HepG2 (cell line): ENCODE measurements at regions not wholly inside any gene's neighbourhood (a gene's known extent, or its start where the extent isn't known, plus 50 kb on each side); places are given as distances from the start of the nearest gene placed in this dataset.

Source experiments
- KLF15 ChIP-seq: sonication (generic); formaldehyde crosslinking; IDR thresholded peaks from 2 replicates; pipeline ENCODE4 v1.8.1; 2023; ENCODE audit warnings: borderline replicate concordance, mild to moderate bottlenecking, inconsistent platforms, missing genetic modification reagents, mixed read lengths
- NPAS2 ChIP-seq: sonication (generic); formaldehyde crosslinking; IDR thresholded peaks from 2 replicates; pipeline ENCODE4 v1.8.0; 2022; ENCODE audit warnings: mild to moderate bottlenecking, missing genetic modification reagents, borderline replicate concordance
- NR2F1 ChIP-seq, 2 experiments: fragments of 450-650 bp in 1 of 2; formaldehyde crosslinking in 1 of 2; IDR thresholded peaks; 2 replicates each; pipeline versions ENCODE4 v1.5.0 to v1.6.1; 2016 to 2020; ENCODE audit warnings: mild to moderate bottlenecking in 1 of 2, missing compliant biosample characterization in 1 of 2, missing genetic modification reagents in 1 of 2, moderate library complexity in 1 of 2
- SYNCRIP ChIP-seq: fragments of 200-400 bp; formaldehyde crosslinking; IDR thresholded peaks from 2 replicates; pipeline ENCODE4 v1.6.1; 2018; ENCODE audit warnings: mild to moderate bottlenecking, low read depth, low read length; ENCODE audit not compliant: insufficient read depth
- TBP ChIP-seq: sonication (generic); formaldehyde crosslinking; IDR thresholded peaks from 2 replicates; pipeline ENCODE4 v1.5.0; 2020; ENCODE audit warnings: missing genetic modification reagents
- ZNF3 ChIP-seq: IDR thresholded peaks from 2 replicates; pipeline ENCODE4 v1.7.0; 2017; ENCODE audit warnings: inconsistent platforms
- ZNF33B ChIP-seq: sonication (generic); formaldehyde crosslinking; IDR thresholded peaks from 2 replicates; pipeline ENCODE4 v1.5.1; 2020; ENCODE audit warnings: mild to moderate bottlenecking, missing genetic modification reagents
- ZNF615 ChIP-seq: sonication (generic); formaldehyde crosslinking; IDR thresholded peaks from 2 replicates; pipeline ENCODE4 v1.5.0; 2020; ENCODE audit warnings: mild to moderate bottlenecking, missing genetic modification reagents, borderline replicate concordance
- ZNF709 ChIP-seq: sonication (generic); formaldehyde crosslinking; IDR thresholded peaks from 2 replicates; pipeline ENCODE4 v1.5.0; 2020; ENCODE audit warnings: mild to moderate bottlenecking, missing genetic modification reagents
- ZNF788 ChIP-seq: sonication (generic); formaldehyde crosslinking; IDR thresholded peaks from 2 replicates; pipeline ENCODE4 v1.5.0; 2020; ENCODE audit warnings: mild to moderate bottlenecking, missing genetic modification reagents, borderline replicate concordance
- ZNF850 ChIP-seq: sonication (generic); formaldehyde crosslinking; conservative IDR thresholded peaks from 2 replicates; pipeline ENCODE4 v1.9.0; 2021; ENCODE audit warnings: mild to moderate bottlenecking, missing genetic modification reagents
- TF ChIP-seq, protein P1 (sequence below): sonication (generic); formaldehyde crosslinking; conservative IDR thresholded peaks from 2 replicates; pipeline ENCODE4 v1.4.0; 2020; ENCODE audit warnings: mild to moderate bottlenecking, missing genetic modification reagents, moderate library complexity
- TF ChIP-seq, protein P2 (sequence below): sonication (generic); formaldehyde crosslinking; IDR thresholded peaks from 2 replicates; pipeline ENCODE4 v1.5.0; 2020; ENCODE audit warnings: missing genetic modification reagents
- TF ChIP-seq, protein P3 (sequence below): sonication (generic); formaldehyde crosslinking; IDR thresholded peaks from 2 replicates; pipeline ENCODE4 v1.5.0; 2020; ENCODE audit warnings: missing genetic modification reagents
- TF ChIP-seq, protein P4 (sequence below): sonication (generic); formaldehyde crosslinking; IDR thresholded peaks from 2 replicates; pipeline ENCODE4 v1.8.0; 2022; ENCODE audit warnings: mild to moderate bottlenecking, missing genetic modification reagents; ENCODE audit not compliant: insufficient replicate concordance
- TF ChIP-seq, protein P5 (sequence below): IDR thresholded peaks from 2 replicates; pipeline ENCODE4 v1.6.1; 2012; ENCODE audit warnings: low read length, improper control_type of control experiment
- TF ChIP-seq, protein P6 (sequence below): sonication (generic); formaldehyde crosslinking; IDR thresholded peaks from 2 replicates; pipeline ENCODE4 v1.8.1; 2023; ENCODE audit warnings: missing genetic modification reagents, mild to moderate bottlenecking, borderline replicate concordance

DNA sequence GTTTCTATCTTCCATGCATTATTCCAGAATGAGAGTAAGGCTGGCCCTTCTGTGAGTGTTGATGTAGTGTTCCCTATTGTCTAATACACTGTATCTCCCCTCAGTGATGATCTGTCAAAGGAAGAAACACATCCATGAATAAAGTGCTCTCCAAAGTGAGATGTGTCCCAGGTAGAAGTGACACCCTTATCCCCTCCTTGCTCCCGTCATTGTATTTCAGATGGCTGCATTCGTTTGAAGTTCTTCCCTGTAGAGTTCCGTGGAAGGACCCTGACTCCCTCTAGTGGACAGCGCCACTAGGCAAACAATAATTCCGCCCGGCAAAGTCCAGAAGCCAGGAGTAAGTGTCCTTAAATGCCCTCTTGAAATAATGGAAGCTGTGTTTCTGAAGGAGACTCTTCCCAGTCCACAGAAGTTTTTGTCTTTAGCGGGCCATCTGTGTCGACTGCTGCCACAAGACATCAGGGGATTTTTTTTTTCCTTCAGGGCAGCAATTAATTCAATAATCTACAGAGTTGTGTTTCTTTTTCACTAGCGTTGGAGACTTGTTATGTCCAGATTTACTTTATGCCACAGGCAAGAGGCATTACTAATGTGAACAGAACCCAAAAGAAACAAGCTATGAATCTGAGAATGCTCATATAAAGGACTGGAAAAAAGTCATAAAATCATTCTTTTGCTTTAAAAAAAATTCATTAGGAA, 64.6 kb downstream of the THNSL1 start (continued):
- TF ChIP-seq, protein P1, sequence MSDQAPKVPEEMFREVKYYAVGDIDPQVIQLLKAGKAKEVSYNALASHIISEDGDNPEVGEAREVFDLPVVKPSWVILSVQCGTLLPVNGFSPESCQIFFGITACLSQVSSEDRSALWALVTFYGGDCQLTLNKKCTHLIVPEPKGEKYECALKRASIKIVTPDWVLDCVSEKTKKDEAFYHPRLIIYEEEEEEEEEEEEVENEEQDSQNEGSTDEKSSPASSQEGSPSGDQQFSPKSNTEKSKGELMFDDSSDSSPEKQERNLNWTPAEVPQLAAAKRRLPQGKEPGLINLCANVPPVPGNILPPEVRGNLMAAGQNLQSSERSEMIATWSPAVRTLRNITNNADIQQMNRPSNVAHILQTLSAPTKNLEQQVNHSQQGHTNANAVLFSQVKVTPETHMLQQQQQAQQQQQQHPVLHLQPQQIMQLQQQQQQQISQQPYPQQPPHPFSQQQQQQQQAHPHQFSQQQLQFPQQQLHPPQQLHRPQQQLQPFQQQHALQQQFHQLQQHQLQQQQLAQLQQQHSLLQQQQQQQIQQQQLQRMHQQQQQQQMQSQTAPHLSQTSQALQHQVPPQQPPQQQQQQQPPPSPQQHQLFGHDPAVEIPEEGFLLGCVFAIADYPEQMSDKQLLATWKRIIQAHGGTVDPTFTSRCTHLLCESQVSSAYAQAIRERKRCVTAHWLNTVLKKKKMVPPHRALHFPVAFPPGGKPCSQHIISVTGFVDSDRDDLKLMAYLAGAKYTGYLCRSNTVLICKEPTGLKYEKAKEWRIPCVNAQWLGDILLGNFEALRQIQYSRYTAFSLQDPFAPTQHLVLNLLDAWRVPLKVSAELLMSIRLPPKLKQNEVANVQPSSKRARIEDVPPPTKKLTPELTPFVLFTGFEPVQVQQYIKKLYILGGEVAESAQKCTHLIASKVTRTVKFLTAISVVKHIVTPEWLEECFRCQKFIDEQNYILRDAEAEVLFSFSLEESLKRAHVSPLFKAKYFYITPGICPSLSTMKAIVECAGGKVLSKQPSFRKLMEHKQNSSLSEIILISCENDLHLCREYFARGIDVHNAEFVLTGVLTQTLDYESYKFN: peak; percentile 42; the same call in 1 of the 2 replicates
- TF ChIP-seq KLF15 (CRISPR knock-in tag) (no peak), ZNF788 (CRISPR knock-in tag) (peak; percentile 28; the same call in 1 of the 2 replicates), ZNF3 (no peak), ZNF709 (no peak), NPAS2 (CRISPR knock-in tag) (no peak), SYNCRIP (no peak), ZNF850 (CRISPR knock-in tag) (no peak), ZNF33B (no peak), ZNF615 (0 out of 2 replicates have a peak, but pooled peaks have one; percentile 32), TBP (CRISPR knock-in tag) (no peak), NR2F1 (CRISPR knock-in tag; IDR thresholded peaks at IDR 0.05) (no peak)
- TF ChIP-seq, protein P2, sequence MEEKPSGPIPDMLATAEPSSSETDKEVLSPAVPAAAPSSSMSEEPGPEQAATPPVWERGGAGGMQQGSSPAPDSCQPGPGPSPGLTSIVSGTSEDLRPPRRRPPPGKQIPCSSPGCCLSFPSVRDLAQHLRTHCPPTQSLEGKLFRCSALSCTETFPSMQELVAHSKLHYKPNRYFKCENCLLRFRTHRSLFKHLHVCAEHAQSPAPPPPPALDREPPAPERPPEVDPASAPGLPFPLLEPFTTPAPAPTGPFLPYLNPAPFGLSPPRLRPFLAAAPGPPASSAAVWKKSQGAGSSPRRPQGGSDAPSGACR (CRISPR knock-in tag): no peak
- TF ChIP-seq, protein P3, sequence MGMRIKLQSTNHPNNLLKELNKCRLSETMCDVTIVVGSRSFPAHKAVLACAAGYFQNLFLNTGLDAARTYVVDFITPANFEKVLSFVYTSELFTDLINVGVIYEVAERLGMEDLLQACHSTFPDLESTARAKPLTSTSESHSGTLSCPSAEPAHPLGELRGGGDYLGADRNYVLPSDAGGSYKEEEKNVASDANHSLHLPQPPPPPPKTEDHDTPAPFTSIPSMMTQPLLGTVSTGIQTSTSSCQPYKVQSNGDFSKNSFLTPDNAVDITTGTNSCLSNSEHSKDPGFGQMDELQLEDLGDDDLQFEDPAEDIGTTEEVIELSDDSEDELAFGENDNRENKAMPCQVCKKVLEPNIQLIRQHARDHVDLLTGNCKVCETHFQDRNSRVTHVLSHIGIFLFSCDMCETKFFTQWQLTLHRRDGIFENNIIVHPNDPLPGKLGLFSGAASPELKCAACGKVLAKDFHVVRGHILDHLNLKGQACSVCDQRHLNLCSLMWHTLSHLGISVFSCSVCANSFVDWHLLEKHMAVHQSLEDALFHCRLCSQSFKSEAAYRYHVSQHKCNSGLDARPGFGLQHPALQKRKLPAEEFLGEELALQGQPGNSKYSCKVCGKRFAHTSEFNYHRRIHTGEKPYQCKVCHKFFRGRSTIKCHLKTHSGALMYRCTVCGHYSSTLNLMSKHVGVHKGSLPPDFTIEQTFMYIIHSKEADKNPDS (CRISPR knock-in tag): no peak
- TF ChIP-seq, protein P4, sequence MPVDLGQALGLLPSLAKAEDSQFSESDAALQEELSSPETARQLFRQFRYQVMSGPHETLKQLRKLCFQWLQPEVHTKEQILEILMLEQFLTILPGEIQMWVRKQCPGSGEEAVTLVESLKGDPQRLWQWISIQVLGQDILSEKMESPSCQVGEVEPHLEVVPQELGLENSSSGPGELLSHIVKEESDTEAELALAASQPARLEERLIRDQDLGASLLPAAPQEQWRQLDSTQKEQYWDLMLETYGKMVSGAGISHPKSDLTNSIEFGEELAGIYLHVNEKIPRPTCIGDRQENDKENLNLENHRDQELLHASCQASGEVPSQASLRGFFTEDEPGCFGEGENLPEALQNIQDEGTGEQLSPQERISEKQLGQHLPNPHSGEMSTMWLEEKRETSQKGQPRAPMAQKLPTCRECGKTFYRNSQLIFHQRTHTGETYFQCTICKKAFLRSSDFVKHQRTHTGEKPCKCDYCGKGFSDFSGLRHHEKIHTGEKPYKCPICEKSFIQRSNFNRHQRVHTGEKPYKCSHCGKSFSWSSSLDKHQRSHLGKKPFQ: no peak
- TF ChIP-seq, protein P5, sequence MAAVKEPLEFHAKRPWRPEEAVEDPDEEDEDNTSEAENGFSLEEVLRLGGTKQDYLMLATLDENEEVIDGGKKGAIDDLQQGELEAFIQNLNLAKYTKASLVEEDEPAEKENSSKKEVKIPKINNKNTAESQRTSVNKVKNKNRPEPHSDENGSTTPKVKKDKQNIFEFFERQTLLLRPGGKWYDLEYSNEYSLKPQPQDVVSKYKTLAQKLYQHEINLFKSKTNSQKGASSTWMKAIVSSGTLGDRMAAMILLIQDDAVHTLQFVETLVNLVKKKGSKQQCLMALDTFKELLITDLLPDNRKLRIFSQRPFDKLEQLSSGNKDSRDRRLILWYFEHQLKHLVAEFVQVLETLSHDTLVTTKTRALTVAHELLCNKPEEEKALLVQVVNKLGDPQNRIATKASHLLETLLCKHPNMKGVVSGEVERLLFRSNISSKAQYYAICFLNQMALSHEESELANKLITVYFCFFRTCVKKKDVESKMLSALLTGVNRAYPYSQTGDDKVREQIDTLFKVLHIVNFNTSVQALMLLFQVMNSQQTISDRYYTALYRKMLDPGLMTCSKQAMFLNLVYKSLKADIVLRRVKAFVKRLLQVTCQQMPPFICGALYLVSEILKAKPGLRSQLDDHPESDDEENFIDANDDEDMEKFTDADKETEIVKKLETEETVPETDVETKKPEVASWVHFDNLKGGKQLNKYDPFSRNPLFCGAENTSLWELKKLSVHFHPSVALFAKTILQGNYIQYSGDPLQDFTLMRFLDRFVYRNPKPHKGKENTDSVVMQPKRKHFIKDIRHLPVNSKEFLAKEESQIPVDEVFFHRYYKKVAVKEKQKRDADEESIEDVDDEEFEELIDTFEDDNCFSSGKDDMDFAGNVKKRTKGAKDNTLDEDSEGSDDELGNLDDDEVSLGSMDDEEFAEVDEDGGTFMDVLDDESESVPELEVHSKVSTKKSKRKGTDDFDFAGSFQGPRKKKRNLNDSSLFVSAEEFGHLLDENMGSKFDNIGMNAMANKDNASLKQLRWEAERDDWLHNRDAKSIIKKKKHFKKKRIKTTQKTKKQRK: no peak
- TF ChIP-seq, protein P6, sequence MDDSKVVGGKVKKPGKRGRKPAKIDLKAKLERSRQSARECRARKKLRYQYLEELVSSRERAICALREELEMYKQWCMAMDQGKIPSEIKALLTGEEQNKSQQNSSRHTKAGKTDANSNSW: no peak
